Neural crest cell (in vitro differentiated cells): ENCODE measurements at regions not wholly inside any gene's neighbourhood (a gene's known extent, or its start where the extent isn't known, plus 50 kb on each side); places are given as distances from the start of the nearest gene placed in this dataset.

Experiments used
- DNase-seq: peaks from one replicate; pipeline ENCODE4 v3.0.0; 2021; ENCODE audit warnings: low read depth, mixed read lengths, low spot score
- H3K27ac Mint-ChIP-seq: one replicate; pipeline ENCODE4 v1.8.0; 2021; ENCODE audit warnings: mild to moderate bottlenecking, mixed read lengths; ENCODE audit not compliant: unreplicated experiment
- H3K27me3 Mint-ChIP-seq: 2 replicates; pipeline ENCODE4 v1.8.0; 2021; ENCODE audit warnings: low read depth, mild to moderate bottlenecking, mixed read lengths
- H3K36me3 Mint-ChIP-seq: 2 replicates; pipeline ENCODE4 v1.8.0; 2021; ENCODE audit warnings: low read depth, mild to moderate bottlenecking, mixed read lengths
- H3K4me1 Mint-ChIP-seq: 2 replicates; pipeline ENCODE4 v1.8.0; 2021; ENCODE audit warnings: mixed read lengths
- H3K4me3 Mint-ChIP-seq: one replicate; pipeline ENCODE4 v1.8.0; 2021; ENCODE audit warnings: mild to moderate bottlenecking, mixed read lengths
- H3K9me3 Mint-ChIP-seq: 2 replicates; pipeline ENCODE4 v1.8.0; 2021; ENCODE audit warnings: mixed read lengths
- CTCF ChIP-seq: fragments of 200-600 bp; sonication (generic); conservative IDR thresholded peaks from 2 replicates; pipeline ENCODE4 v1.5.0; 2021; ENCODE audit warnings: antibody characterized with exemption, mild to moderate bottlenecking

DNA sequence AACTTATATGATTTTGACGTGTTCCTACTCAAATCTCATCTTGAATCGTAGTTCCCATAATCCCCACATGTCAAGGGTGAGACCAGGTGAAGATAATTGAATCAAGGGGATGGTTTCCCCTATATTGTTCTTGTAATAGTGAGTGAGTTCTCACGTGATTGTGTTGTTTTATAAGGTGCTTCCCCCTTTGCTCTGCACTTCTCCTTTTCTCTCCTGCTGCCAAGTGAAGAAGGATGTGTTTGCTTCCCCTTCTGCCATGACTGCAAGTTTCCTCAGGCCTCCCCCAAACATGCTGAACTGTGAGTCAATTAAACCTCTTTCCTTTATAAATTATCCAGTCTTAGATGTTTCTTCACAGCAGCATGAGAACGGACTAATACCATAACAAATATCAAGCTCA is 83.2 kb downstream of the MANEA start:
- no peak for TF ChIP-seq CTCF
- H3K4me1 Mint-ChIP-seq: peaks cover 5% of the 10 kb centered on the region
- no peak overlapping the region for H3K4me3 Mint-ChIP-seq
- H3K36me3 Mint-ChIP-seq: no peaks in the 10 kb centered on the region
- DNase-seq: no peak
- H3K27me3 Mint-ChIP-seq: no peaks in the 10 kb centered on the region
- H3K9me3 Mint-ChIP-seq: no peaks in the 10 kb centered on the region
- no peak overlapping the region for H3K27ac Mint-ChIP-seq

DNA sequence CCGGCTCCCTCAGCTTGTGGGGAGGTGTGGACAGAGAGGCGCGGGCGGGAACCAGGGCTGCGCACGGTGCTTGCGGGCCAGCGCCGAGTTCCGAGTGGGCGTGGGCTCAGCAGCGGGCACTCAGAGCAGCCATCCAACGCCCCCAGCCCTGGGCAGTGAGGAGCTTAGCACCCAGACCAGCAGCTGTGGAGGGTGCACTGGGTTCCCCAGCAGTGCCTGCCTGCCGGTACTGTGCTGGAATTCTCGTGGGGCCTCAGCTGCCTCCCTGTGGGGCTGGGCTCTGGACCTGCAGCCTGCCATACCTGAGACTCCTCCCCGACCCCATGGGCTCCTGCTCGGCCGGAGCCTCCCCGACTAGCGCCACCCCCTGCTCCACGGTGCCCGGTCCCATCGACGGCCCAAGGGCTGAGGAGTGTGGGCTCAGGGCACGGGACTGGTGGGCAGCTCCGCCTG is 92.7 kb downstream of the MANEA start:
- Mint-ChIP-seq H3K4me3 (no peak overlapping the region), H3K27me3 (no peaks in the 10 kb centered on the region), H3K9me3 (peaks cover 10% of the 10 kb centered on the region), H3K4me1 (no peaks in the 10 kb centered on the region), H3K36me3 (peaks cover 2% of the 10 kb centered on the region), H3K27ac (no peak overlapping the region)
- DNase-seq: no peak
- TF ChIP-seq CTCF: no peak

GRCh38 chr6:95676011-95676628 is 98.8 kb downstream of the MANEA start:
- H3K27ac Mint-ChIP-seq: no peak overlapping the region

DNA sequence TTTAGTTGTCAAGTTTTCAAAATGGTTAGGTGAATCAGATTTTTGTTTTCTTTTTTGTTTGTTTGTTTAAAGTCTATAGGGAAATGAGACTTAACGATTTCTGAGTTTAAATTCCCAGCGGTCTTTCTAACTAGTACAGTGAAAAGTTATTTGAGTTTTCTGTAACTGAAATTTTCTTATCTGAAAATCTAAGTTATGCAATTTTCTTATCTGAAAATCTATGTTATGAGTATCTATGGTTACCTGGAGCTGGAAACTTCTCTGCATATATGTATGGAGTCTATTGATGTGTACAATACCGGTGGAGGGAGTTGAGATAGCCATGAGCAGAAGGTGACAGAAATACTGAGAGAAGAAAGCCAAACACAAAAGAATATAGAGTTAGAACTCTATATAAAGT is 102.6 kb downstream of the MANEA start:
- Mint-ChIP-seq H3K27ac (no peak overlapping the region), H3K4me1 (no peaks in the 10 kb centered on the region), H3K36me3 (no peaks in the 10 kb centered on the region), H3K4me3 (no peak overlapping the region), H3K9me3 (no peaks in the 10 kb centered on the region), H3K27me3 (no peaks in the 10 kb centered on the region)
- TF ChIP-seq CTCF: no peak
- DNase-seq: no peak

More at GRCh38 chr6:95676011-95676628, 98.8 kb downstream of the MANEA start:
- no peak for TF ChIP-seq CTCF
- no peaks in the 10 kb centered on the region for H3K9me3 Mint-ChIP-seq
- H3K4me1 Mint-ChIP-seq: no peaks in the 10 kb centered on the region
- no peak overlapping the region for H3K4me3 Mint-ChIP-seq
- DNase-seq: no peak
- no peaks in the 10 kb centered on the region for H3K36me3 Mint-ChIP-seq
- H3K27me3 Mint-ChIP-seq: no peaks in the 10 kb centered on the region

GRCh38 chr6:95681736-95682135 is 104.4 kb downstream of the MANEA start:
- Mint-ChIP-seq H3K36me3 (no peaks in the 10 kb centered on the region), H3K9me3 (no peaks in the 10 kb centered on the region), H3K4me3 (no peak overlapping the region), H3K27me3 (no peaks in the 10 kb centered on the region), H3K27ac (no peak overlapping the region), H3K4me1 (peaks cover 11% of the 10 kb centered on the region)
- TF ChIP-seq CTCF: no peak
- DNase-seq: no peak
